Mesodermal cell (in vitro differentiated cells): ENCODE measurements at regions not wholly inside any gene's neighbourhood (a gene's known extent, or its start where the extent isn't known, plus 50 kb on each side); places are given as distances from the start of the nearest gene placed in this dataset.

ENCODE experiments used
- H3K27ac ChIP-seq: 2 replicates; pipeline ENCODE4 v1.7.0; 2013; ENCODE audit warnings: mild to moderate bottlenecking, low read depth, low read length, moderate library complexity; ENCODE audit not compliant: severe bottlenecking
- H3K36me3 ChIP-seq: 2 replicates; pipeline ENCODE4 v1.7.1; 2013; ENCODE audit warnings: mild to moderate bottlenecking, low read length, moderate library complexity; ENCODE audit not compliant: control insufficient read depth, insufficient read depth
- H3K4me1 ChIP-seq: one replicate; pipeline ENCODE4 v1.7.1; 2013; ENCODE audit warnings: mild to moderate bottlenecking, low read length; ENCODE audit not compliant: insufficient read depth, control insufficient read depth, poor library complexity, severe bottlenecking
- H3K4me3 ChIP-seq: 2 replicates; pipeline ENCODE4 v1.7.0; 2013; ENCODE audit warnings: low read length, control low read depth, mild to moderate bottlenecking; ENCODE audit not compliant: insufficient read depth, poor library complexity, severe bottlenecking; ENCODE audit errors: extremely low read depth
- H3K9me3 ChIP-seq: 2 replicates; pipeline ENCODE4 v1.7.1; 2013; ENCODE audit warnings: mild to moderate bottlenecking, low read length, moderate library complexity; ENCODE audit not compliant: control insufficient read depth
- WGBS, 2 experiments: methylation state at CpG; one replicate each; pipeline ENCODE4 v1.1.5; 2013; ENCODE audit warnings: missing lambda C conversion rate in 2 of 2; ENCODE audit not compliant: insufficient coverage in 2 of 2; 5-methylcytosine and 5-hydroxymethylcytosine counted together

GRCh38 chr7:56174875-56175760, 58.9 kb upstream of the NUPR2 start:
- Histone ChIP-seq H3K36me3 (no peaks in the 10 kb centered on the region), H3K9me3 (peaks cover 50% of the 10 kb centered on the region), H3K4me3 (no peak overlapping the region), H3K27ac (no peak overlapping the region), H3K4me1 (no peaks in the 10 kb centered on the region)
- WGBS, 2 experiments, result 88 to 92% methylated on average over 50 to 62 of the region's 81 CpGs

- 94% methylated on average over 32 to 35 of the region's 36 CpGs for WGBS, 2 experiments
Measured at GRCh38 chr7:56174346-56174874, 58.2 kb upstream of the NUPR2 start.

More at GRCh38 chr7:56174346-56174874, 58.2 kb upstream of the NUPR2 start:
- Histone ChIP-seq H3K9me3 (peaks cover 50% of the 10 kb centered on the region), H3K4me3 (no peak overlapping the region), H3K4me1 (no peaks in the 10 kb centered on the region), H3K27ac (no peak overlapping the region), H3K36me3 (no peaks in the 10 kb centered on the region)
